ENCODE measurements at regions not wholly inside any gene's neighbourhood (a gene's known extent, or its start where the extent isn't known, plus 50 kb on each side); places are given as distances from the start of the nearest gene placed in this dataset.

DNA sequence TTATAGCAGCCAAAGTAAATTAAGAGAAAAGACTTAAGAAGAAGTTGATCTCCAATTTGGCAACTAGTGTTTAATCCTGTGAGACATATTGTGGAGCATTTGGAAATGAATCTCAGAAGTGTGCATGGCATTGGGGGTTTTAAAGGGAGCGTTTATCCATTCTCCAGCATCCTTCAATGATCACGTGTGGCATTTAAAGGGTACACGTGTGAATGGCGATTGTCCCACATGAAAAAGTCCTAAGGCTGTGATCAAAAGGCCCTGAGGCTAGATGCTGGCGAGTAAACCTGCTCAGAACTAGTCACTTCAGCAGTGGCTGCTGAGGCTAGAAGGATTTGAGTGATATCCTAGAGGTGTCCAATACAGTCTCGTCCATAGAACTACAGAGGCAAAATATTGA, 315.6 kb upstream of the CDH9 start:
- no peak overlapping the region for H2AFZ ChIP-seq (ENCODE audit: low read depth, low read length)
- H3K9ac ChIP-seq (replicated peaks; ENCODE audit: extremely low read depth, insufficient read depth, low read length), result no peak overlapping the region
- H3K27me3 ChIP-seq (ENCODE audit: control insufficient read depth in 2 of 2, insufficient read depth in 2 of 2, low read length in 2 of 2), result no peaks in the 10 kb centered on the region
- no TSS peak for BruUV-seq (replicated peaks)
- H4K20me1 ChIP-seq (replicated peaks; ENCODE audit: control insufficient read depth, extremely low read depth, insufficient read depth, low read length), result no peaks in the 10 kb centered on the region
- H3K4me3 ChIP-seq (replicated peaks in 1 of 3; ENCODE audit: insufficient read depth in 1 of 3, low read depth in 1 of 3, low read length in 3 of 3), result no peak overlapping the region
- peaks cover 2% of the 10 kb centered on the region for H3K9me3 ChIP-seq (replicated peaks; ENCODE audit: control insufficient read depth, insufficient read depth, low read length)
- DNase-seq (ENCODE audit: low read depth, low spot score), result no peak
- ChIA-PET POLR2A (no interaction called here), CTCF (no interaction called here)
- H3K4me2 ChIP-seq (ENCODE audit: insufficient read depth, low read length), result no peak overlapping the region
- TF ChIP-seq FOS (IDR thresholded peaks at IDR 0.05; ENCODE audit: borderline replicate concordance, insufficient read depth, low read length) (no peak), EZH2 (IDR thresholded peaks at IDR 0.05; ENCODE audit: borderline replicate concordance, low read depth, low read length, severe bottlenecking) (no peak), MYC (IDR thresholded peaks at IDR 0.05; ENCODE audit: low read depth, low read length) (no peak), POLR2AphosphoS5 (IDR thresholded peaks at IDR 0.05; ENCODE audit: insufficient read depth, low read depth, low read length) (no peak), POLR2A (IDR thresholded peaks at IDR 0.05; ENCODE audit: low read depth, low read length) (no peak), GATA2 (IDR thresholded peaks at IDR 0.05; ENCODE audit: insufficient read depth, insufficient read length, low read depth, low read length) (no peak), JUN (IDR thresholded peaks at IDR 0.05; ENCODE audit: borderline replicate concordance, insufficient read depth, insufficient read length, low read depth) (no peak)
- TF ChIP-seq, protein P1, sequence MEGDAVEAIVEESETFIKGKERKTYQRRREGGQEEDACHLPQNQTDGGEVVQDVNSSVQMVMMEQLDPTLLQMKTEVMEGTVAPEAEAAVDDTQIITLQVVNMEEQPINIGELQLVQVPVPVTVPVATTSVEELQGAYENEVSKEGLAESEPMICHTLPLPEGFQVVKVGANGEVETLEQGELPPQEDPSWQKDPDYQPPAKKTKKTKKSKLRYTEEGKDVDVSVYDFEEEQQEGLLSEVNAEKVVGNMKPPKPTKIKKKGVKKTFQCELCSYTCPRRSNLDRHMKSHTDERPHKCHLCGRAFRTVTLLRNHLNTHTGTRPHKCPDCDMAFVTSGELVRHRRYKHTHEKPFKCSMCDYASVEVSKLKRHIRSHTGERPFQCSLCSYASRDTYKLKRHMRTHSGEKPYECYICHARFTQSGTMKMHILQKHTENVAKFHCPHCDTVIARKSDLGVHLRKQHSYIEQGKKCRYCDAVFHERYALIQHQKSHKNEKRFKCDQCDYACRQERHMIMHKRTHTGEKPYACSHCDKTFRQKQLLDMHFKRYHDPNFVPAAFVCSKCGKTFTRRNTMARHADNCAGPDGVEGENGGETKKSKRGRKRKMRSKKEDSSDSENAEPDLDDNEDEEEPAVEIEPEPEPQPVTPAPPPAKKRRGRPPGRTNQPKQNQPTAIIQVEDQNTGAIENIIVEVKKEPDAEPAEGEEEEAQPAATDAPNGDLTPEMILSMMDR (IDR thresholded peaks at IDR 0.05; ENCODE audit: extremely low read depth in 1 of 2, insufficient read depth in 1 of 2, low read depth in 1 of 2, low read length in 2 of 2), result no peak
- TF ChIP-seq, protein P2, sequence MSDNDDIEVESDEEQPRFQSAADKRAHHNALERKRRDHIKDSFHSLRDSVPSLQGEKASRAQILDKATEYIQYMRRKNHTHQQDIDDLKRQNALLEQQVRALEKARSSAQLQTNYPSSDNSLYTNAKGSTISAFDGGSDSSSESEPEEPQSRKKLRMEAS (IDR thresholded peaks at IDR 0.05; ENCODE audit: insufficient read depth, insufficient read length), result no peak
- intact Hi-C loops (cut with micrococcal nuclease), result no loop called here
- no peak overlapping the region for H3K27ac ChIP-seq (ENCODE audit: insufficient read depth, low read depth, low read length)
- dilution Hi-C loops (cut with MboI; ENCODE audit: extremely low pct_ligation_motif_present, low sequenced_read_pairs), result no loop called here
- H3K9me1 ChIP-seq (replicated peaks; ENCODE audit: control insufficient read depth, extremely low read depth, insufficient read depth, low read length), result no peaks in the 10 kb centered on the region
- no peaks in the 10 kb centered on the region for H3K36me3 ChIP-seq (ENCODE audit: control insufficient read depth in 2 of 2, extremely low read depth in 1 of 2, insufficient read depth in 2 of 2, low read length in 2 of 2)
- no peak for FAIRE-seq
- no peaks in the 10 kb centered on the region for H3K4me1 ChIP-seq (ENCODE audit: control insufficient read depth, extremely low read depth, insufficient read depth, low read length)
- no peaks in the 10 kb centered on the region for H3K79me2 ChIP-seq (ENCODE audit: control insufficient read depth, insufficient read depth, low read length)

All from endothelial cell of umbilical vein (primary cell).